Mesothelial cell of epicardium (in vitro differentiated cells): ENCODE measurements at regions not wholly inside any gene's neighbourhood (a gene's known extent, or its start where the extent isn't known, plus 50 kb on each side); places are given as distances from the start of the nearest gene placed in this dataset.

ENCODE experiments used
- DNase-seq, 2 experiments: peaks; one replicate each; pipeline ENCODE4 v3.0.0; 2021; ENCODE audit warnings: low spot score in 2 of 2; ENCODE audit not compliant: unreplicated experiment in 2 of 2
- H3K27ac Mint-ChIP-seq: 2 replicates; pipeline ENCODE4 v1.8.0; 2021; ENCODE audit warnings: mixed read lengths
- H3K27me3 Mint-ChIP-seq: 2 replicates; pipeline ENCODE4 v1.8.0; 2021; ENCODE audit warnings: low read depth, mixed read lengths
- H3K36me3 Mint-ChIP-seq: 2 replicates; pipeline ENCODE4 v1.8.0; 2021; ENCODE audit warnings: mixed read lengths
- H3K4me1 Mint-ChIP-seq: 2 replicates; pipeline ENCODE4 v1.8.0; 2021; ENCODE audit warnings: mixed read lengths
- H3K4me3 Mint-ChIP-seq: 2 replicates; pipeline ENCODE4 v1.8.0; 2021; ENCODE audit warnings: mild to moderate bottlenecking, moderate library complexity, mixed read lengths
- H3K9me3 Mint-ChIP-seq: 2 replicates; pipeline ENCODE4 v1.8.0; 2021; ENCODE audit warnings: mixed read lengths
- TF ChIP-seq, protein P1 (sequence below): fragments of 200-600 bp; sonication (generic); IDR thresholded peaks from one replicate; pipeline ENCODE4 v1.5.0; 2021; ENCODE audit warnings: antibody characterized with exemption; ENCODE audit not compliant: unreplicated experiment

DNA sequence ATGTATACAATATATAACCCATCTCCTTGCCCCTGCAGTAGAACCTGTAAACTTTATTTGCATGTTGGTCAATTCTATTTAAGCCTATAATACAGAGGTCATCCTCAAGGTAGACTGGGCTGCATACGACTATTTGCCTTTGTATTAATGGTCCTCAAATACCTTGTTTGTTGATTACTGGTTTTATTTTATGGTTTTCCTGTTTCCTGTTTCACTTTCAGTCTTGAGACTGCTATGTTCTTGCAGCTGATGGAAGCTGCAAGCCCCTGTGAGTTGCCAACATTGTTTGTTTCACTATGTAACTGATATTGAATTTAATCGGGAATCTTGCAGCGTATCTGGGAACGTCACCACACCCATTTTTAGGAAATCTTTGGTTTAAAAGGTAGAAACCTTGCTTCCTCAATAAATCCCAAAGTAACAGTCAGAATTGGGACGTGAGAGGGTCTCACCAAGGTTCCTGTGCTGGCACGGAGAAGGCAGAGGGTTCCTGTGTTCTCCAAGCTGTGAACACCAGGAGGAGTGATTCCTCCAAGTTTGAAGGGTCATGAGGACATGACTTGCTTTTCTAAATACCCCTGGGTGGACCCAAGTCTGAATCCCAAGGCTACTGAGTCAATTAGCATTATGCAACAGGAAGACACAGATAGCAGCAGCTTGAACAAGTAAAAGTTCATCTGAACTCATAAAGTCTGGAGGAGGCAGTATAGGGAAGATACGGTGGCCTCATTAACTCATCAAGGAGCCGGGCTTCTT is 110.6 kb upstream of the PNPLA4 start:
- Mint-ChIP-seq H3K36me3 (no peaks in the 10 kb centered on the region), H3K27me3 (peaks cover 13% of the 10 kb centered on the region), H3K4me1 (no peaks in the 10 kb centered on the region), H3K9me3 (no peaks in the 10 kb centered on the region), H3K4me3 (no peak overlapping the region), H3K27ac (no peak overlapping the region)
- no peak for DNase-seq
- TF ChIP-seq, protein P1, sequence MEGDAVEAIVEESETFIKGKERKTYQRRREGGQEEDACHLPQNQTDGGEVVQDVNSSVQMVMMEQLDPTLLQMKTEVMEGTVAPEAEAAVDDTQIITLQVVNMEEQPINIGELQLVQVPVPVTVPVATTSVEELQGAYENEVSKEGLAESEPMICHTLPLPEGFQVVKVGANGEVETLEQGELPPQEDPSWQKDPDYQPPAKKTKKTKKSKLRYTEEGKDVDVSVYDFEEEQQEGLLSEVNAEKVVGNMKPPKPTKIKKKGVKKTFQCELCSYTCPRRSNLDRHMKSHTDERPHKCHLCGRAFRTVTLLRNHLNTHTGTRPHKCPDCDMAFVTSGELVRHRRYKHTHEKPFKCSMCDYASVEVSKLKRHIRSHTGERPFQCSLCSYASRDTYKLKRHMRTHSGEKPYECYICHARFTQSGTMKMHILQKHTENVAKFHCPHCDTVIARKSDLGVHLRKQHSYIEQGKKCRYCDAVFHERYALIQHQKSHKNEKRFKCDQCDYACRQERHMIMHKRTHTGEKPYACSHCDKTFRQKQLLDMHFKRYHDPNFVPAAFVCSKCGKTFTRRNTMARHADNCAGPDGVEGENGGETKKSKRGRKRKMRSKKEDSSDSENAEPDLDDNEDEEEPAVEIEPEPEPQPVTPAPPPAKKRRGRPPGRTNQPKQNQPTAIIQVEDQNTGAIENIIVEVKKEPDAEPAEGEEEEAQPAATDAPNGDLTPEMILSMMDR = no peak

DNA sequence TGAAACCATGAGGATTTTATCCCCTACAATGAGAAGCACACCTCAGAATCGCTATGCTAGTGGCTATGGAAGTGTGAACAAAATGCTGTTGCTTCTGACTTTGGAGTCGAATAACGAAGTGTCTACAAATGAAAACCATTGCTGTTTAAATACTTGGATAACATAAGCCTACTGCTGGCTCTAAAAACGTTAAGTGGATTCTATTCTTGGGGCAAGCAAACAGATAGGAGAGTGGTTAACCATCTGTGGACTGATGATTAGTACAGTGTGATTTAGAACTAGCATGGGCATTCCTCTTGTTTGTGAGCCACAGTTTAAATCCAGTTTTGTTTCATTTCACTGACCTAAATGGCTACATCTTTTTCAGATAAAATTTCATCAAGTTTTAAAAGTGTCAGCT is 109.7 kb upstream of the PNPLA4 start:
- H3K4me3 Mint-ChIP-seq = no peak overlapping the region
- DNase-seq = no peak
- H3K4me1 Mint-ChIP-seq = no peaks in the 10 kb centered on the region
- H3K27ac Mint-ChIP-seq = no peak overlapping the region
- peaks cover 16% of the 10 kb centered on the region for H3K27me3 Mint-ChIP-seq
- H3K36me3 Mint-ChIP-seq = no peaks in the 10 kb centered on the region
- H3K9me3 Mint-ChIP-seq = no peaks in the 10 kb centered on the region
- TF ChIP-seq, protein P1 = no peak

DNA sequence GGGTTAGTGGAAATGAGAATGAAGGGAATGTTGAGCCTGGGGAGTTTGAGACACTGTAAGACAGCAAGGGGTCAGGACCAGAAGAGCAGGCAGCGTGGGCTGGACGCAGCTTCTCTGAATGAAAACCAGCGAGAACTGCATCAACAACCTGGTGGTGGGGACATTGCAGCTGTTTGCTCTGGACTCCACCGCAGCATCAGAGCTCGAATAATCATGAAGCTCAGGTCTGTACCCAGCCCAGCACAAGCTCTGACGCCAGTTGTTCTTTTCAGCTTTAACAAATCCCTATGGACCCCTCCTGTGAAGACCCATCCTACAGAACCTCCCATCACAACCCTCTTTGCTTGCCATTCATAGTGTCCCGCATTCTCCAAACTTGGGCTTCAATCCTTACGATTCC is 106.8 kb upstream of the PNPLA4 start:
- Mint-ChIP-seq H3K27ac (no peak overlapping the region), H3K4me1 (no peaks in the 10 kb centered on the region), H3K27me3 (peaks cover 19% of the 10 kb centered on the region), H3K36me3 (no peaks in the 10 kb centered on the region), H3K4me3 (no peak overlapping the region), H3K9me3 (no peaks in the 10 kb centered on the region)
- TF ChIP-seq, protein P1 = no peak
- DNase-seq = no peak

DNA sequence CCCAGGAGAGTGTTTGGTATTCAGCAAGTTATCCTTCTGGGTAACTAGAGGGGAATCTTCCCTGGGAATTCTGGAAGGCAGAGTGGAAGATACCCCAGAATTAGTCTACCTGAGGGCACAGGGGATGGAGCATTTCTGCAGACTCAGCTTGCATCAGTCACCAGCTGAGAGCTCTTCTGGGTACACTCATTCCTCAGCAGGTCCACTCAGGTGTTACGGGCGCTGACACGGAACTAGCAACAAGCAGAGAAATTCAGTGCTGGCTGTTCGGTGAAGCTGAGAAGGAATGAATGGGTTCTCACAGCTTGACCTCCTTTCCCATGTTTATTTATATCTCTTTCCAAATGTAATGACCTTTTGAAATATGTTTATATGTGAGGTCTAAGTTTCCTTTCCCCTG is 106.0 kb upstream of the PNPLA4 start:
- H3K36me3 Mint-ChIP-seq = no peaks in the 10 kb centered on the region
- no peaks in the 10 kb centered on the region for H3K9me3 Mint-ChIP-seq
- DNase-seq = no peak
- no peak overlapping the region for H3K27ac Mint-ChIP-seq
- no peaks in the 10 kb centered on the region for H3K4me1 Mint-ChIP-seq
- peaks cover 20% of the 10 kb centered on the region for H3K27me3 Mint-ChIP-seq
- no peak overlapping the region for H3K4me3 Mint-ChIP-seq
- TF ChIP-seq, protein P1 = no peak

DNA sequence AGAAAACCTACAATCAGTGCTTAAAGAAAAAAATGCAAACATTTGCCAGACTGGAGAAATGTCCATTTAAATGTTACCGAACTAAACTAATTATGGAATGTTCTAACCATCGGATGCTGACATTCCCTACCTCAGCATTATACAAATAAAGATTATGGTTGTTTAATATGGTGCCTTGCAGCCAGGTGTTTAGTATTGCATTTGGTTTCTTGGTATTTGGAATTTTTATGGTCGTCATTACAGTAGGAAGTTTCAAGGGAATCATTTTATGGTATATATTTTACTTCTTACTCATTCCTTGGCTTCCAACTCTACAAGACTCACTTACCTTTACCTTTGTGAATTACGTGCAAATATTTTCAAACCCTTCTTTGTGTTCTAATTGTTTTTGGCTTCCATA is 103.1 kb upstream of the PNPLA4 start:
- peaks cover 8% of the 10 kb centered on the region for H3K9me3 Mint-ChIP-seq
- TF ChIP-seq, protein P1 = no peak
- no peaks in the 10 kb centered on the region for H3K4me1 Mint-ChIP-seq
- H3K27me3 Mint-ChIP-seq = peaks cover 17% of the 10 kb centered on the region
- no peak overlapping the region for H3K4me3 Mint-ChIP-seq
- H3K27ac Mint-ChIP-seq = no peak overlapping the region
- DNase-seq = no peak
- H3K36me3 Mint-ChIP-seq = no peaks in the 10 kb centered on the region
